GM23338 (cell line): ENCODE measurements at regions not wholly inside any gene's neighbourhood (a gene's known extent, or its start where the extent isn't known, plus 50 kb on each side); places are given as distances from the start of the nearest gene placed in this dataset.

Experiments
- ATAC-seq: fragments of 200-7000 bp; cut with Tn5 transposase; 3 replicates; pipeline ENCODE4 v1.9.1; 2020
- DNase-seq: peaks from one replicate; pipeline ENCODE4 v3.0.0-alpha.2; 2015; ENCODE audit warnings: low spot score
- H2AFZ ChIP-seq: fragments of 200-600 bp; sonication (generic); 2 replicates; pipeline ENCODE4 v1.8.0; 2016; ENCODE audit warnings: antibody characterized with exemption, mild to moderate bottlenecking, moderate library complexity
- H3F3A ChIP-seq: fragments of 200-600 bp; sonication (generic); replicated peaks from 2 replicates; pipeline ENCODE4 v1.8.0; 2017; ENCODE audit warnings: antibody characterized with exemption, mixed run types, low read depth
- H3K27ac ChIP-seq: fragments of 200-600 bp; sonication (generic); 2 replicates; pipeline ENCODE4 v1.6.1; 2016; ENCODE audit warnings: low read depth
- H3K27me3 ChIP-seq: fragments of 200-600 bp; sonication (generic); 2 replicates; pipeline ENCODE4 v1.8.0; 2016; ENCODE audit warnings: mild to moderate bottlenecking, mixed run types, moderate library complexity; ENCODE audit not compliant: insufficient read depth
- H3K36me3 ChIP-seq: fragments of 200-600 bp; sonication (generic); 2 replicates; pipeline ENCODE4 v1.8.0; 2016; ENCODE audit warnings: mild to moderate bottlenecking; ENCODE audit not compliant: insufficient read depth
- H3K4me1 ChIP-seq: fragments of 200-600 bp; sonication (generic); 2 replicates; pipeline ENCODE4 v1.8.0; 2016; ENCODE audit warnings: mild to moderate bottlenecking, moderate library complexity; ENCODE audit not compliant: insufficient read depth
- H3K4me2 ChIP-seq: fragments of 200-600 bp; sonication (generic); 2 replicates; pipeline ENCODE4 v1.7.1; 2017; ENCODE audit warnings: mixed run types
- H3K4me3 ChIP-seq: fragments of 200-600 bp; sonication (generic); 2 replicates; pipeline ENCODE4 v1.6.1; 2016; ENCODE audit warnings: mixed run types
- H3K79me2 ChIP-seq: fragments of 200-600 bp; sonication (generic); replicated peaks from 2 replicates; pipeline ENCODE4 v1.8.0; 2017; ENCODE audit warnings: mild to moderate bottlenecking; ENCODE audit not compliant: insufficient read depth
- H3K9me2 ChIP-seq: fragments of 200-600 bp; sonication (generic); 2 replicates; pipeline ENCODE4 v1.8.0; 2017; ENCODE audit not compliant: insufficient read depth
- H4K20me1 ChIP-seq: fragments of 200-600 bp; sonication (generic); replicated peaks from 2 replicates; pipeline ENCODE4 v1.8.0; 2017; ENCODE audit warnings: mild to moderate bottlenecking; ENCODE audit not compliant: insufficient read depth
- H3K27ac Mint-ChIP-seq: 2 replicates; pipeline ENCODE4 v1.8.0; 2020; ENCODE audit warnings: inconsistent platforms, mild to moderate bottlenecking, moderate library complexity, mixed read lengths
- H3K27me3 Mint-ChIP-seq: 3 replicates; pipeline ENCODE4 v1.8.0; 2022; ENCODE audit warnings: low read depth, mild to moderate bottlenecking, moderate library complexity, mixed read lengths, inconsistent platforms; ENCODE audit not compliant: insufficient read depth, poor library complexity
- H3K36me3 Mint-ChIP-seq: 3 replicates; pipeline ENCODE4 v1.8.0; 2021; ENCODE audit warnings: low read depth, mild to moderate bottlenecking, inconsistent platforms, moderate library complexity, mixed read lengths
- H3K4me1 Mint-ChIP-seq: 3 replicates; pipeline ENCODE4 v1.8.0; 2020; ENCODE audit warnings: mild to moderate bottlenecking, inconsistent platforms, mixed read lengths
- H3K4me3 Mint-ChIP-seq: 3 replicates; pipeline ENCODE4 v1.8.0; 2021; ENCODE audit warnings: moderate library complexity, mild to moderate bottlenecking, inconsistent platforms, mixed read lengths
- H3K9me3 Mint-ChIP-seq: 3 replicates; pipeline ENCODE4 v1.8.0; 2020; ENCODE audit warnings: moderate library complexity, mild to moderate bottlenecking, inconsistent platforms, mixed read lengths
- EZH2 ChIP-seq: fragments of 200-600 bp; sonication (generic); IDR thresholded peaks from one replicate; pipeline ENCODE4 v1.8.0; 2017; ENCODE audit warnings: antibody characterized with exemption, mild to moderate bottlenecking, low read depth; ENCODE audit not compliant: unreplicated experiment
- JUNB ChIP-seq: IDR thresholded peaks from one replicate; pipeline ENCODE4 v1.6.1; 2016; ENCODE audit warnings: antibody characterized with exemption; ENCODE audit not compliant: unreplicated experiment
- NANOG ChIP-seq: IDR thresholded peaks from 2 replicates; pipeline ENCODE4 v1.6.1; 2016; ENCODE audit warnings: antibody characterized with exemption, borderline replicate concordance
- POLR2AphosphoS5 ChIP-seq: IDR thresholded peaks from 2 replicates; pipeline ENCODE4 v1.6.1; 2016; ENCODE audit warnings: antibody characterized with exemption, low read depth
- STAT1 ChIP-seq: IDR thresholded peaks from one replicate; pipeline ENCODE4 v1.6.1; 2016; ENCODE audit warnings: antibody characterized with exemption; ENCODE audit not compliant: unreplicated experiment
- ZNF331 ChIP-seq: fragments of 250-450 bp; sonication (Bioruptor Pico); IDR thresholded peaks from 2 replicates; pipeline ENCODE4 v1.5.0; 2020; ENCODE audit warnings: low read depth, mild to moderate bottlenecking, moderate library complexity
- TF ChIP-seq, protein P1 (sequence below): IDR thresholded peaks from 2 replicates; pipeline ENCODE4 v1.6.1; 2016; ENCODE audit warnings: antibody characterized with exemption
- TF ChIP-seq, protein P2 (sequence below): IDR thresholded peaks from one replicate; pipeline ENCODE4 v1.6.1; 2018; ENCODE audit warnings: antibody characterized with exemption; ENCODE audit not compliant: unreplicated experiment
- TF ChIP-seq, protein P3 (sequence below), 2 experiments: fragments of 200-600 bp in 1 of 2; sonication (generic) in 1 of 2; conservative IDR thresholded peaks; 2 replicates each; pipeline versions ENCODE4 v1.5.1 to v1.6.1; 2016 to 2017; ENCODE audit warnings: antibody characterized with exemption in 2 of 2, low read depth in 2 of 2, mild to moderate bottlenecking in 2 of 2, moderate library complexity in 1 of 2

DNA sequence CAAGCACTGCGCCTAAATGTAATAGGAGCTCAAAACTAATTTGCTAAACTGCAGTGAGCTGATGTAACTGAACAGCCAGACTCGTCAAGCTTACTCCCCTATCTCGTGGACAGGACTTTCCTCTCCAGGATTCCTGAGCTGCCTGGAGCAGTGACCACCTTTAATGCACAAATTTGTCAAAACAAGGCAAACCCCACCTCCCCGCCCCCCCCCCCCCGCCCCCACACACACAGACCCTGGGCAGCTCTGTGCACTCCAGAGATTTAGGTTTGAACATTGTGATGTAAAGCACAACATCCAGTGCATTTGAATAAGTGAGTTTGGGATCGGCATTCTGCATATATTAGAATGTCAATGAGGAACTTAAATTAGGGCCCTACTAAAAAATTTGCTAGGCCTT is 77.7 kb upstream of the DHX15 start:
- Histone ChIP-seq H3K36me3 (no peaks in the 10 kb centered on the region; the same call in 1 of the 2 replicates), H3K4me3 (peak overlapping the region; percentile 32; the same call in 1 of the 2 replicates), H2AFZ (no peak overlapping the region), H3K27ac (peak overlapping the region; percentile 95), H3K4me1 (peaks cover 49% of the 10 kb centered on the region), H3F3A (peaks cover 15% of the 10 kb centered on the region), H3K4me2 (peak overlapping the region; percentile 33), H4K20me1 (no peaks in the 10 kb centered on the region), H3K27me3 (no peaks in the 10 kb centered on the region), H3K9me2 (0 out of 2 replicates have a peak, but pooled peaks cover 11% of the 10 kb centered on the region), H3K79me2 (peaks cover 29% of the 10 kb centered on the region)
- Mint-ChIP-seq H3K4me1 (peaks cover 57% of the 10 kb centered on the region), H3K4me3 (peak overlapping the region; percentile 7), H3K27ac (peak overlapping the region; percentile 93), H3K36me3 (peaks cover 11% of the 10 kb centered on the region; the same call in 1 of the 3 replicates), H3K27me3 (peaks cover 1% of the 10 kb centered on the region), H3K9me3 (no peaks in the 10 kb centered on the region)
- peak; percentile 76 for DNase-seq
- TF ChIP-seq NANOG (peak; percentile 69; the same call in 1 of the 2 replicates), POLR2AphosphoS5 (peak; percentile 42; the same call in 1 of the 2 replicates), JUNB (no peak)
- TF ChIP-seq, protein P1, sequence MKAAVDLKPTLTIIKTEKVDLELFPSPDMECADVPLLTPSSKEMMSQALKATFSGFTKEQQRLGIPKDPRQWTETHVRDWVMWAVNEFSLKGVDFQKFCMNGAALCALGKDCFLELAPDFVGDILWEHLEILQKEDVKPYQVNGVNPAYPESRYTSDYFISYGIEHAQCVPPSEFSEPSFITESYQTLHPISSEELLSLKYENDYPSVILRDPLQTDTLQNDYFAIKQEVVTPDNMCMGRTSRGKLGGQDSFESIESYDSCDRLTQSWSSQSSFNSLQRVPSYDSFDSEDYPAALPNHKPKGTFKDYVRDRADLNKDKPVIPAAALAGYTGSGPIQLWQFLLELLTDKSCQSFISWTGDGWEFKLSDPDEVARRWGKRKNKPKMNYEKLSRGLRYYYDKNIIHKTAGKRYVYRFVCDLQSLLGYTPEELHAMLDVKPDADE: no peak
- ATAC-seq: peak; percentile 39

DNA sequence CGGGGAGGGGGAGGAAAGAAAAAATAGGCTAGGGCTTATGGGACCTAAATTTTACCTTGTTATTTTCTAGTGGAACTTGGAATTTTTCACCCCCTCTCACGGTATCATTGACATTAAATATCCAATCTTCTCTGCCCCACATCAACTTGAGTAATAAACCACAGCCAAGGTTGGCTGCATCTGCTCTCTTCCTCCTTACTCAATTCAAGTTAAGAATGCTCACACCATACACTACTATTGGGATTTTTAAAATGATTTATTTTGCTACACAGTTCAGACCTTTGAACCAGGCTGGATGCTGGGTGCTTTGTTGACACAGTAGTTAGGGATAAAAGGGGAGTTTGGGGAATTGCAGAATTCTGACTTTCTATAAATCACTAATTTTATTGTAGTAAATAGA is 78.2 kb upstream of the DHX15 start:
- Mint-ChIP-seq H3K9me3 (no peaks in the 10 kb centered on the region), H3K36me3 (peaks cover 11% of the 10 kb centered on the region; the same call in 1 of the 3 replicates), H3K27me3 (peaks cover 1% of the 10 kb centered on the region), H3K4me1 (peaks cover 57% of the 10 kb centered on the region), H3K4me3 (peak overlapping the region; percentile 7), H3K27ac (no peak overlapping the region)
- no peak overlapping the region for H2AFZ ChIP-seq
- H3F3A ChIP-seq: peaks cover 15% of the 10 kb centered on the region
- no peaks in the 10 kb centered on the region for H3K27me3 ChIP-seq
- peak overlapping the region; percentile 67 for H3K4me2 ChIP-seq
- peaks cover 29% of the 10 kb centered on the region for H3K79me2 ChIP-seq
- H3K9me2 ChIP-seq: 0 out of 2 replicates have a peak, but pooled peaks cover 11% of the 10 kb centered on the region
- no peaks in the 10 kb centered on the region for H4K20me1 ChIP-seq
- peaks cover 49% of the 10 kb centered on the region for H3K4me1 ChIP-seq
- ATAC-seq (no peak), DNase-seq (no peak)
- peak overlapping the region; percentile 72 for H3K27ac ChIP-seq
- no peaks in the 10 kb centered on the region; the same call in 1 of the 2 replicates for H3K36me3 ChIP-seq
- peak overlapping the region; percentile 38 for H3K4me3 ChIP-seq
- TF ChIP-seq JUNB (no peak), NANOG (no peak), EZH2 (no peak), ZNF331 (CRISPR knock-in tag) (no peak), POLR2AphosphoS5 (no peak), STAT1 (no peak)
- TF ChIP-seq, protein P1: no peak
- TF ChIP-seq, protein P2, sequence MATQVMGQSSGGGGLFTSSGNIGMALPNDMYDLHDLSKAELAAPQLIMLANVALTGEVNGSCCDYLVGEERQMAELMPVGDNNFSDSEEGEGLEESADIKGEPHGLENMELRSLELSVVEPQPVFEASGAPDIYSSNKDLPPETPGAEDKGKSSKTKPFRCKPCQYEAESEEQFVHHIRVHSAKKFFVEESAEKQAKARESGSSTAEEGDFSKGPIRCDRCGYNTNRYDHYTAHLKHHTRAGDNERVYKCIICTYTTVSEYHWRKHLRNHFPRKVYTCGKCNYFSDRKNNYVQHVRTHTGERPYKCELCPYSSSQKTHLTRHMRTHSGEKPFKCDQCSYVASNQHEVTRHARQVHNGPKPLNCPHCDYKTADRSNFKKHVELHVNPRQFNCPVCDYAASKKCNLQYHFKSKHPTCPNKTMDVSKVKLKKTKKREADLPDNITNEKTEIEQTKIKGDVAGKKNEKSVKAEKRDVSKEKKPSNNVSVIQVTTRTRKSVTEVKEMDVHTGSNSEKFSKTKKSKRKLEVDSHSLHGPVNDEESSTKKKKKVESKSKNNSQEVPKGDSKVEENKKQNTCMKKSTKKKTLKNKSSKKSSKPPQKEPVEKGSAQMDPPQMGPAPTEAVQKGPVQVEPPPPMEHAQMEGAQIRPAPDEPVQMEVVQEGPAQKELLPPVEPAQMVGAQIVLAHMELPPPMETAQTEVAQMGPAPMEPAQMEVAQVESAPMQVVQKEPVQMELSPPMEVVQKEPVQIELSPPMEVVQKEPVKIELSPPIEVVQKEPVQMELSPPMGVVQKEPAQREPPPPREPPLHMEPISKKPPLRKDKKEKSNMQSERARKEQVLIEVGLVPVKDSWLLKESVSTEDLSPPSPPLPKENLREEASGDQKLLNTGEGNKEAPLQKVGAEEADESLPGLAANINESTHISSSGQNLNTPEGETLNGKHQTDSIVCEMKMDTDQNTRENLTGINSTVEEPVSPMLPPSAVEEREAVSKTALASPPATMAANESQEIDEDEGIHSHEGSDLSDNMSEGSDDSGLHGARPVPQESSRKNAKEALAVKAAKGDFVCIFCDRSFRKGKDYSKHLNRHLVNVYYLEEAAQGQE: no peak
- TF ChIP-seq, protein P3, sequence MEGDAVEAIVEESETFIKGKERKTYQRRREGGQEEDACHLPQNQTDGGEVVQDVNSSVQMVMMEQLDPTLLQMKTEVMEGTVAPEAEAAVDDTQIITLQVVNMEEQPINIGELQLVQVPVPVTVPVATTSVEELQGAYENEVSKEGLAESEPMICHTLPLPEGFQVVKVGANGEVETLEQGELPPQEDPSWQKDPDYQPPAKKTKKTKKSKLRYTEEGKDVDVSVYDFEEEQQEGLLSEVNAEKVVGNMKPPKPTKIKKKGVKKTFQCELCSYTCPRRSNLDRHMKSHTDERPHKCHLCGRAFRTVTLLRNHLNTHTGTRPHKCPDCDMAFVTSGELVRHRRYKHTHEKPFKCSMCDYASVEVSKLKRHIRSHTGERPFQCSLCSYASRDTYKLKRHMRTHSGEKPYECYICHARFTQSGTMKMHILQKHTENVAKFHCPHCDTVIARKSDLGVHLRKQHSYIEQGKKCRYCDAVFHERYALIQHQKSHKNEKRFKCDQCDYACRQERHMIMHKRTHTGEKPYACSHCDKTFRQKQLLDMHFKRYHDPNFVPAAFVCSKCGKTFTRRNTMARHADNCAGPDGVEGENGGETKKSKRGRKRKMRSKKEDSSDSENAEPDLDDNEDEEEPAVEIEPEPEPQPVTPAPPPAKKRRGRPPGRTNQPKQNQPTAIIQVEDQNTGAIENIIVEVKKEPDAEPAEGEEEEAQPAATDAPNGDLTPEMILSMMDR (conservative IDR thresholded peaks at IDR 0.05; ENCODE audit: low read depth in 2 of 2): no peak
